GM10266 (cell line): ENCODE measurements at regions not wholly inside any gene's neighbourhood (a gene's known extent, or its start where the extent isn't known, plus 50 kb on each side); places are given as distances from the start of the nearest gene placed in this dataset.

Experiments
- DNase-seq: peaks from one replicate; pipeline ENCODE4 v3.0.0; 2012; ENCODE audit errors: extremely low spot score
- CTCF ChIP-seq: IDR thresholded peaks from 2 replicates; pipeline ENCODE4 v1.5.1; 2012; ENCODE audit warnings: mild to moderate bottlenecking, low read depth; ENCODE audit not compliant: control insufficient read depth, insufficient read depth; ENCODE audit errors: missing control alignments

GRCh38 chr11:70539360-70540095 is 141.2 kb downstream of the CTTN start:
- DNase-seq = no peak
- TF ChIP-seq CTCF = no peak

GRCh38 chr11:70540196-70540595 is 141.9 kb downstream of the CTTN start:
- no peak for TF ChIP-seq CTCF
- no peak for DNase-seq

GRCh38 chr11:70541176-70541575 is 142.8 kb downstream of the CTTN start:
- TF ChIP-seq CTCF = no peak
- no peak for DNase-seq

GRCh38 chr11:70541699-70542098 is 143.4 kb downstream of the CTTN start:
- DNase-seq = no peak
- TF ChIP-seq CTCF = no peak

- TF ChIP-seq CTCF = no peak
- no peak for DNase-seq
Observed at GRCh38 chr11:70542406-70542805, 144.1 kb downstream of the CTTN start.

- no peak for TF ChIP-seq CTCF
- DNase-seq = no peak
Observed at GRCh38 chr11:70542811-70543210, 144.5 kb downstream of the CTTN start.

GRCh38 chr11:70543611-70544010 is 145.3 kb downstream of the CTTN start:
- no peak for DNase-seq
- no peak for TF ChIP-seq CTCF
